ENCODE measurements at regions not wholly inside any gene's neighbourhood (a gene's known extent, or its start where the extent isn't known, plus 50 kb on each side); places are given as distances from the start of the nearest gene placed in this dataset.

DNA sequence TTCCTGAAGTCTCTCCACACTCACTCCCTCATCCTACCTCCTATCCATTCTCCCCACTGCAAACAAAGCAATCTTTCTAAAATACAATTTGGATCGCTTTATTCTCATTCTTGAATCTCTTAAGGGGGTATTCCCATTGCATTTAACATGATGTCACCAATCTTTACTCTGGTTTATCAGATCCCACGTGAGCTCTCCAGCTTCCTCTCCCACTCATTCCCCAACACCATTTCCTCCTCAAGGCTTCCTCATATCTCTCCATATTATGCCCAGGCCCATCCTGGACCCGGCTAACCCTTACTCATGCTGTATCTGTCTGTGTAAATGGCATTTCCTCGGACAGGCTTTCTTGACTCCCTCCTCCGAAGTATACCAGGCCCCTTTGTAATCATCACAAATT lies 165.0 kb downstream of the CD47 start:
- no peaks in the 10 kb centered on the region for H3K27me3 ChIP-seq
- no peak overlapping the region for H3K4me3 ChIP-seq
- H3K4me1 ChIP-seq, result no peaks in the 10 kb centered on the region
- H3K36me3 ChIP-seq, result no peaks in the 10 kb centered on the region
- no peak for DNase-seq
- intact Hi-C loops (cut with DNase I; ENCODE audit: low total_unique reads), result no loop called here
- no peak overlapping the region for H3K27ac ChIP-seq
- no peaks in the 10 kb centered on the region for H3K9me3 ChIP-seq
- TF ChIP-seq, protein P1, sequence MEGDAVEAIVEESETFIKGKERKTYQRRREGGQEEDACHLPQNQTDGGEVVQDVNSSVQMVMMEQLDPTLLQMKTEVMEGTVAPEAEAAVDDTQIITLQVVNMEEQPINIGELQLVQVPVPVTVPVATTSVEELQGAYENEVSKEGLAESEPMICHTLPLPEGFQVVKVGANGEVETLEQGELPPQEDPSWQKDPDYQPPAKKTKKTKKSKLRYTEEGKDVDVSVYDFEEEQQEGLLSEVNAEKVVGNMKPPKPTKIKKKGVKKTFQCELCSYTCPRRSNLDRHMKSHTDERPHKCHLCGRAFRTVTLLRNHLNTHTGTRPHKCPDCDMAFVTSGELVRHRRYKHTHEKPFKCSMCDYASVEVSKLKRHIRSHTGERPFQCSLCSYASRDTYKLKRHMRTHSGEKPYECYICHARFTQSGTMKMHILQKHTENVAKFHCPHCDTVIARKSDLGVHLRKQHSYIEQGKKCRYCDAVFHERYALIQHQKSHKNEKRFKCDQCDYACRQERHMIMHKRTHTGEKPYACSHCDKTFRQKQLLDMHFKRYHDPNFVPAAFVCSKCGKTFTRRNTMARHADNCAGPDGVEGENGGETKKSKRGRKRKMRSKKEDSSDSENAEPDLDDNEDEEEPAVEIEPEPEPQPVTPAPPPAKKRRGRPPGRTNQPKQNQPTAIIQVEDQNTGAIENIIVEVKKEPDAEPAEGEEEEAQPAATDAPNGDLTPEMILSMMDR (IDR thresholded peaks at IDR 0.05), result no peak
- no peak for TF ChIP-seq POLR2A (IDR thresholded peaks at IDR 0.05)

DNA sequence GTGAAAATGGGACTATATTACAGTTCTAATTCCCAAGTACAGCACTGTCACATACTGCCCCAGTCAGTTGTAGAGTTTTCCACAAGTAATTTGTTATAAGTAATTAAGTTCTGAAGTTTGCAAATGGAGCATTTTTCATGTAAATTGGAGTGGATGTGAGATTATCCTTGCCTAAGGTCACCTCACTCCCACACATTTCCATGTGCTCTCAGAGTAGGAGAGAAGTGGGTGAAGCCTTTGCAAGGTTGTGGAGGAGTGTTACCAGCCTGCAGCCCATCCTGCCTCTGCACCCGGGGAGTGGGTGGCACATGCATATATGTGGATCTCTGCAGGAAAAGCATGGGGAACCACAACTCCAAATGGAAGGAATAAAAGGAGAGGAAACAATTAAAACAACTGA lies 169.8 kb downstream of the CD47 start:
- no peak for DNase-seq
- intact Hi-C loops (cut with DNase I; ENCODE audit: low total_unique reads), result no loop called here
- Histone ChIP-seq H3K36me3 (no peaks in the 10 kb centered on the region), H3K9me3 (no peaks in the 10 kb centered on the region), H3K27ac (no peak overlapping the region), H3K27me3 (no peaks in the 10 kb centered on the region), H3K4me3 (no peak overlapping the region), H3K4me1 (no peaks in the 10 kb centered on the region)
- TF ChIP-seq, protein P1 (IDR thresholded peaks at IDR 0.05), result no peak
- no peak for TF ChIP-seq POLR2A (IDR thresholded peaks at IDR 0.05)

DNA sequence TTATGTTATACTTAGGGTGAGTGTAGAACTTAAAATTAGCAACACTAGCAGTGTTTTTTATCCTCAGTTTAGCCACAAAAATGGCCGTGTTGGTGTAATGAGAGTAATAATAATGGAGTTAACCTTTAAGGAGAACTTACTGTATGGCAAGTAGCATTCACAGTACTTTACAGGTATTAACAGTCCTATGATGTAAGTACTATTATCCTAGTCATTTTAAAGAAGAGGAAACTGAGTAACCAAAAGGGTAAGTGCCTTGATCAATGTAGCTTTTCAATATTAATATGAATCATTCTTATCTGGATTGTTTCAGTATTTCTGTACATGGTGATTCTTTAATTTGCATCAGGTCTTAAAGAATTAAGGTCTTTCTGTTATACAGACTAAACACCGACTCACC lies 170.3 kb downstream of the CD47 start:
- no peaks in the 10 kb centered on the region for H3K9me3 ChIP-seq
- DNase-seq, result no peak
- no peaks in the 10 kb centered on the region for H3K4me1 ChIP-seq
- TF ChIP-seq, protein P1 (IDR thresholded peaks at IDR 0.05), result no peak
- no peak for TF ChIP-seq POLR2A (IDR thresholded peaks at IDR 0.05)
- H3K27me3 ChIP-seq, result no peaks in the 10 kb centered on the region
- no peak overlapping the region for H3K27ac ChIP-seq
- intact Hi-C loops (cut with DNase I; ENCODE audit: low total_unique reads), result no loop called here
- H3K4me3 ChIP-seq, result no peak overlapping the region
- no peaks in the 10 kb centered on the region for H3K36me3 ChIP-seq

DNA sequence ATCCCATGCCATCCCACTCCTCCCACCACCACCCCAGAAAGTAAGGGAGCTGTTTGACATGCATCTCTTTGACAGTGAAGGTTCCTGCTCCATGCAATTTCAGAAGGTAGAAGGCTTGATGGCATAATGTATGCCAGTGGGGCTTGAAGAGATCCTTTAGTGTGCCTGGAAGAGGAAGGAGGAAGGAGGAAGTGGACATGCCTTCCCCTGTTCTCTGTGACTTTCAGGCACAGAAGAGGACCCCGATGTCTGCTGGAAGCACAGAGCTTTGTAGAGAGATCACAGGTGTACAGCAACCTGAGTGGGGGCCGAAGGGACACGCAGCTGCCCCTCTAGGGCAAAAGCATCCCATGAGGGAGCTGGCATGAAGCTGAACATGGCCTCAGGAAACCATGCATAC lies 171.6 kb downstream of the CD47 start:
- no peak overlapping the region for H3K4me3 ChIP-seq
- no peaks in the 10 kb centered on the region for H3K9me3 ChIP-seq
- no peaks in the 10 kb centered on the region for H3K36me3 ChIP-seq
- TF ChIP-seq, protein P1 (IDR thresholded peaks at IDR 0.05), result no peak
- TF ChIP-seq POLR2A (IDR thresholded peaks at IDR 0.05), result no peak
- intact Hi-C loops (cut with DNase I; ENCODE audit: low total_unique reads), result no loop called here
- DNase-seq, result no peak
- H3K4me1 ChIP-seq, result no peaks in the 10 kb centered on the region
- H3K27ac ChIP-seq, result no peak overlapping the region
- H3K27me3 ChIP-seq, result no peaks in the 10 kb centered on the region

DNA sequence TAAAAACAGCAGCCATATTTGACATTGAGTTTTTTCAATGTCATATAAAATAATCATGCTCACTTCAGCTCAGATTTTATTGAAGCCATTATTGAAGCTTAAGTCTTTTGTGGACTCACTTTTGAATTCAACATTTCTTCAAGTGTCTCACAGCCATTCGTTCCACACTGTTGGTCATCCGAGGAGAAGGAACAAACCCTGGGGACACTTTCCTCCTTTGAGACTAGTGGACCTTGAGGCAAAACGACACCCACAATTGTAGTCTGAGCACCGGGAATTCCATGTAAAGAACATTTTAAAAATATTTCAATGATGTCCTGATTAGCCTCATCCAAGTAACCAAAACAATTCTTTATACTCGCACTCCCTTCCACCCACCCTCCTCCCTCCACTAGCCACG lies 174.7 kb downstream of the CD47 start:
- DNase-seq, result no peak
- no peaks in the 10 kb centered on the region for H3K27me3 ChIP-seq
- no peak for TF ChIP-seq POLR2A (IDR thresholded peaks at IDR 0.05)
- TF ChIP-seq, protein P1 (IDR thresholded peaks at IDR 0.05), result no peak
- no peaks in the 10 kb centered on the region for H3K9me3 ChIP-seq
- intact Hi-C loops (cut with DNase I; ENCODE audit: low total_unique reads), result no loop called here
- no peak overlapping the region for H3K4me3 ChIP-seq
- H3K27ac ChIP-seq, result no peak overlapping the region
- no peaks in the 10 kb centered on the region for H3K36me3 ChIP-seq
- no peaks in the 10 kb centered on the region for H3K4me1 ChIP-seq

All from uterus (tissue), 3 donors.